NOMO-1 treated with DMSO at 0.1 percent for 48 hours (cell line): ENCODE measurements at regions not wholly inside any gene's neighbourhood (a gene's known extent, or its start where the extent isn't known, plus 50 kb on each side); places are given as distances from the start of the nearest gene placed in this dataset.
A peak's percentile ranks its signal among the peaks of the same experiment; 100 is the strongest.
"Not testable (repeated sequence)": the region's sequence is repeated elsewhere in the genome, so short reads cannot be mapped to it uniquely, and the experiment has no call there.

ENCODE experiments used
- DNase-seq: peaks from one replicate; lab custom pipeline; 2025; ENCODE audit not compliant: unreplicated experiment; lab: John Stamatoyannopoulos, UW

GRCh38 chr5:42950116-42950455, 90.0 kb downstream of the ANXA2R start:
- DNase-seq, result no peak

- DNase-seq, result peak; percentile 96
Measured at GRCh38 chr5:42949348-42950115, 90.6 kb downstream of the ANXA2R start.

- no peak for DNase-seq
Measured at GRCh38 chr5:42948961-42949347, 91.2 kb downstream of the ANXA2R start.

GRCh38 chr5:42944989-42945388, 95.1 kb downstream of the ANXA2R start:
- DNase-seq, result no peak

- DNase-seq, result no peak
Measured at GRCh38 chr5:42943931-42944631, 96.0 kb downstream of the ANXA2R start.

- DNase-seq, result no peak
Measured at GRCh38 chr5:42940853-42941252, 99.3 kb downstream of the ANXA2R start.

GRCh38 chr5:42932011-42932410, 108.1 kb downstream of the ANXA2R start:
- not testable (repeated sequence) for DNase-seq

- DNase-seq, result not testable (repeated sequence)
Measured at GRCh38 chr5:42931451-42931850, 108.7 kb downstream of the ANXA2R start.

- DNase-seq, result no peak
Measured at GRCh38 chr5:42930934-42931333, 109.2 kb downstream of the ANXA2R start.

- no peak for DNase-seq
Measured at GRCh38 chr5:42929871-42930270, 110.2 kb downstream of the ANXA2R start.

DNA sequence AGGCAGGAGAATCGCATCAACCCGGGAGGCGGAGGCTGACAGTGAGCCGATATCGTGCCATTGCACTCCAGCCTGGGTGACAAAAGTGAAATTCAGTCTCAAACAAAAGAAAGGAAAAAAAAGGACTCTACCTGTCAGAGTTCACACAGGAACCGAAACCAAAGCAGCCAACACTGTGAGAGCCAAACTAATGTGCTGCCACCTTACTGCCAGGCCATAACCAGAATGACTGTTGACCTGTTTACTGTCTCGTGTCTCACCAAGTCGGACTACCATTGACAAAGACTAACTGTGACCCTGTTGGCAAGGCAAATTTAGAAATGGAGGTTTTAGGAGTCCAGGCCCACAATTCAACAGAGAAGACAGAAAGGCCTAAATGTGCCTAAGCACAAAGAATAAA, 112.4 kb downstream of the ANXA2R start:
- DNase-seq, result no peak

DNA sequence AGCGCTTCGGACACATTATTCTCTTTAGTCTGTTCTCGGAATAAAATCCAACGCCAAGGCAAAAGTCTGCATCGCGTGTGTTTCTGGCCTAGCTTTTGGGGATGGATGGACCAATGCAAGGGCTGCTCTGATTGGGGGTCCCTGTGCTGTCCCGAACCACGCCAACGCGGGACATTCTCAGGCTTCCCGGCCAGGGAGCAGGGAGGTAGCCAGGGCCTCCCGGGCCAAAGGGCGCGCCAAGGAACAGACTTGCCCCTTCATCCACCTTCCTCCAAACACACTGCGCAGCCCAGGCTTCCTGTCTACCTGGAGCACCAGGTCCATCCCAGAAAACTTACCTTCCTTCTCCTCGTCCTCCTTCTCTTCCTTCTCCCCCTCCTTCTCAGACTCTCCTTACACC, 113.0 kb upstream of the SELENOP start:
- no peak for DNase-seq

- no peak for DNase-seq
Measured at GRCh38 chr5:42924226-42924625, 112.5 kb upstream of the SELENOP start.

DNA sequence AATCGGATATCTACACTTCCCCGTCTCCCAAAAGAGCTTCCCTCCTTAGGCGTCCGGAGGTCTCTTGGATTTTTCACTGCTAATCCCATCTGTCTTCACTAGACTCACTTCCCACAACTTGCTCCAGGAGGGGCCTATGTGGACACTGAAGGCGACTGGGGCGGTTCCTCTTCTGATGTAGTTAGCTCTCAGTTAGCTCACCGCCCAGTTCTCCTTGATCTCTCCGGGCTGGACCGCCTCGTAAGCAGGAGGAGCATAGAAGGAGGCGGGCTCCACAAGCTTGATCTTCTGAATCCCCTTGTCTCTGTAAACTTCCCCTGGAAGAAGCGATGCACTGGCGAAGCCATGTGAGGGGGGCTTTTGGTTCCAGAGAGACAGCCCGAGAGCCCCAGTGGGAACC, 112.0 kb upstream of the SELENOP start:
- no peak for DNase-seq

DNA sequence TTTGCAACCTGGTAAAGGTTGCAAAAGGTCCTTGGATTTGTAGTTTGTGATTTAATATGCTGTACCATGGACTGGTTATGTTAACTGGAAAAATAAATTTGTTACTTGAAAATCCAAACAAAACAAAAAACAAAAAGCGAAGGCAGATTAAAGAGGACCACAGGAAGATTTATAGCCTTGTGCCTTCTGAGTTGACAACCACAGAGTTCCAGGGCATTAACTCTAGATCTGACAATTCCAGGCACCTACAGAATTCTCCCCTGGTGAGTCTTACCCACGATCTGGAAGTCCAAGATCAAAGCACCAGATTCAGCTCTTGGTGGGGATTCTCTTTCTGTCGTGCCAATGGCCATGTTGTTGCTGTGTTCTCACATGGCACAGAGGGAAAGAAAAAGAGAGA, 107.9 kb upstream of the SELENOP start:
- no peak for DNase-seq

GRCh38 chr5:42915306-42915866, 103.7 kb upstream of the SELENOP start:
- no peak for DNase-seq

DNA sequence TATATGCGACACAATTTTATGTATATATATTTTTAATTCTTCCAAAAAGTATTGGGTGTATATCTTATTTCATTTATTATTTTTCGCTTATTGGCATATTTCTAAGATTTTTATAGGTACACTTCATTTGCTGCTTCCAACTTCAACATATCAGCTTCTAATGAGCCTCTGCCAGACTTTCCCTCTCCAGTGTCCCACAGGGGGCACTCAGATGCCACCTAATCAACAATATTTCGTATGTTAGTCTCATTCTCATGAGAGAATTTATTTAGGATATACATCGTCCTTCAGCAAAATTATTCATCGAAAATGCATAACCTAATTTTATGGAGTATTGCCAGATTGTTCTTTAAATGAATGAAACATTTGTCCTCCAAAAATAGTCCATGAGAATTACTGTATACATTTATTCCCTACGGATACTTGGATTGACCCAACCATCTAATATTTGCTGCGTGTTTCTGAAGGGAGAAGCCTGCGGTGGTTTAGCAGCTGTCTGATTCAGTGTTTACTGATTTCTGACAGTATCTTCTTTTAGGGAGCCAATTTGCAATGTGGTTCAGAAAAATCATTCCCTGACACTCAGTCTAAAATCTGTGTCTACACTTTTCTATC, 100.6 kb upstream of the SELENOP start:
- DNase-seq, result peak; percentile 74

DNA sequence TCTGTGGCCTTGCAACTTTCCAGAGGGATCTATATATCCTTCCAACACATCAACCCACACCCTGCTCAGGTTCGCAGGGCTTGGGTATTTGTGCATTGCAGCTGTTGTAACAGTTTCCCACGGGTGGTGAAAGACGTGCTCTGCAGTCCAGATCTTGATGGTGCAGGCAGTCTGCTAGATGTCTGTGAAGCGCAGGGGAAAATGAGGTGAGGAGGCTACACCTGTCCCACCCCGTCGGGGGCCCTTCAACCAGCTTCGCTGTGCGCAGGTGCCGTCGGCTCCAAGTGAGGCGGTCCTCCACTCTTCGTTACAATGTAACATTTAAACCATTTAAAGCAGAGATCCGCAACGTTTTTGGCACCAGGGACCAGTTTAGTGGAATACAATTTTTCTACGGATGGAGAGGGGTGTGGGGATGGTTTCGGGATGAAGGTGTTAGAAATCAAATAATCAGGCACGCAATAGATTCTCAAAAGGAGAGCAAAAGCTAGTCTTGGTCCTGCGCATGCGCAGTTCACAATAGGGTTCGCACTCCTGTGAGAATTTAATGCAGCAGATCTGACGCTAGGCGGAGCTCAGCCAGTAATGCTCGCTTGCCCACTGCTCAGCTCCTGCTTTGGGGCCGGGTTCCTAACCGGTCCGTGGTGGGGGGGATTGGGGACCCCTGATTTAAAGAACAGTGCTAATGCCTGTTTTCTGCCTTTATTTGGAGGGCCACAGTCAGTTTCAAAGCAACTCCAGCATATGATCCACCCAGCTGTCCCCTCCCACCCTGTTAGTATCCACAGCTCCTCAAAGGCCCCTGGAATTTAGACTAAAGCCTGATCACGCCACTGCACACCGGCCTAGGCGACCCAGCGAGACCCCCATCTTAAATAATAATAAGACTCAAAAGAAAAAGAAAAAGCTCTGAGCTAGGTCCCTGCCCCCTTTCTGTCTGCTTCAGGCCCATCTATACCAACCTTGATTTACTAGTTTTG, 97.1 kb upstream of the SELENOP start:
- peak; percentile 96 for DNase-seq

DNA sequence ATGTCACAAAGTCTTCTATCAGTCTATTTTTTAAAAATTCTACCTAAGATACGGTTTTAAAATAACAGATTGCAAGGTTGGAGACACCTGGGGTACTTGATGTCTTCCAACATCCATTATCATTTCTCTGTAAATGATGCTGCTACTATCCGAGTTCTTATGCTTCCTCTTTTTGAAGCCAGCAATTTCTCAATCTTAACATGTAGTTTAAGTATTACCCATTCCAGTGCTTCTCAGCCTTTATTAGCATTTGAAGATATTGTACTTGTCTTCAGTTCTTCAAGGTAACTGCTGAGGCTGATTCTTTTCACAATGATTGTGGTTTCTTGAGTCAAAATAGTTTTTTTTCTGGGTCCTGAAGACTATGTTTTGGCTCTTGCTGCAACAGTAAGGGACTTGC, 96.4 kb upstream of the SELENOP start:
- peak; percentile 94 for DNase-seq

DNA sequence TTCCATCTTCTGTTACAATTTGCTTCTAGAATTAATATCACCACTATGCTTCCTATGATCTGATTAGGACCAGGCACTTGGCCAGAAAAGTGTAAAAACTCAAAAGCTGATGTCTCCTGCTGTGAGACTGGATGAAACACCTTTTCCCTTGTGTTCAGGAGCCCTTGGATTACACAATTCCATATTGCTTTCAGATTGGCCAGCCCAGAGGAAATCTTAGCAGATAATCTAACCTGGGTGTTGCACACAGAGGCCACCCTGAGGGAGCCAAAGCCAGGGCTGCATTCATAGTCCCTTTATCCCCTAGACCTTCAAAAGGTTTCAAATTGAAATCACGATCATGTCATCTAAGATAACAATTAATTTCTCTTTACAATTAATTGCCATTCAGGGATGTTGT, 94.1 kb upstream of the SELENOP start:
- no peak for DNase-seq

DNA sequence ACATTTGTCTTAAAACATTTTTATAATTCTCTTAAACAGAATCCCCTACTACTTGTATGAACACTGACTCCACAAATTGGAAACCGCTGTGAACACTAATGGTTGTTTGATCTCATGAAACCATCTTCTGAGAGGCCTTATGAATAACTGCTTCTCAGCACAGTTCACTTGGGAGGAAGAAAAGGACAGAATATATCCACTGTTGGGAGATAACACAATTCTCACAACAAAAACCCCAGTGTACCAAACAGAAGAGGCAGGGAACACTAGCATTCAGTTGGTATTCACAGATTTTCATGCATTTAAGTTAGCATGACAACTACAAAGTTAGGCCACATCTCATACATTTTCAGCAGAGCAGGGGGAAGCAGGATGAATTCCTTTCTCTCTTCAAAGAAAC, 89.0 kb upstream of the SELENOP start:
- no peak for DNase-seq
